Limb (tissue), 2 donors: ENCODE measurements at regions not wholly inside any gene's neighbourhood (a gene's known extent, or its start where the extent isn't known, plus 50 kb on each side); places are given as distances from the start of the nearest gene placed in this dataset.

Experiments used
- DNase-seq, 2 donors: peaks; one replicate each; pipeline ENCODE4 v3.0.0-alpha.2; 2016; ENCODE audit errors: extremely low spot score in 2 of 2

- no peak for DNase-seq
Observed at GRCh38 chr2:240311821-240312220, 123.6 kb upstream of the GPC1 start.

GRCh38 chr2:240319221-240319854 is 116.1 kb upstream of the GPC1 start:
- no peak for DNase-seq

GRCh38 chr2:240319855-240320203 is 115.6 kb upstream of the GPC1 start:
- no peak for DNase-seq

DNA sequence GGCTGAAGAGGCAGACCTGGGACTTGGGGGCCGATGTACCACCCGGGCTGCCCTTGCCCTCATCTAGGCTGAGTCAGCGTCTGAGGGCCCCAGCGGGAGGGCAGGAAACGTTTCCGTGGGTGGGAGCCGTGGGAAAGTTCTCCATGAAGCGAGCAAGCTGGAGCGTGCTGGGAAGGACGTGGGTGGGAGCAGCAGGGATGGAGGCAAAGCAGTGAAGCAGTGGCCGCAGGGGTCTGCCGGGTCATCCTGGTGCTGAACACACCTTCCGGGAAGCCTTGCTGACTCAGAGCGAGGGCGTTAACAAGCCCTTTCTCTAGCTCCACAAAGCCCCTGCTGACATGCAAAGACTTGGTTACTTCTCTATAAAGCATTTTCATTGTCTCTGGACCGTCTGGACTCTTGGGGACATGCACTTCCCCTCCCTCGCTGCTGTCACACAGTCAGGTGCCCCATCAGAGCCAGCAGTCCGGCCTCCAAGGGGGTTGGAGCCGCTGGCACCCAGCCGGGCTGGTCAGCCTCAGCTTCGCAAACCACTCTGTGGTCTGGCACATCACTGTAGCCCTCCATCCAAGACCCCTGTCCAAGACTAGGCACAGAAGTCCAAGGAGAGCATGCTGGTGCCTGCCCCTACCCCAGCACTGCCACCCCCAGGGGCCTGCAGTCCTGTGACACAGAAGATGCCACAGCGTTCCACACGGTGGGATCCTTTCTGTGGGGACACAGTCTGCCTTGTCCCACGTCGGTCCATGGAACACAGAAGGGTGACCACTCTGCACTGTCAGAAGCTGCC is 115.1 kb upstream of the GPC1 start:
- no peak for DNase-seq

- DNase-seq: no peak
Observed at GRCh38 chr2:240322231-240322955, 113.1 kb upstream of the GPC1 start.

DNA sequence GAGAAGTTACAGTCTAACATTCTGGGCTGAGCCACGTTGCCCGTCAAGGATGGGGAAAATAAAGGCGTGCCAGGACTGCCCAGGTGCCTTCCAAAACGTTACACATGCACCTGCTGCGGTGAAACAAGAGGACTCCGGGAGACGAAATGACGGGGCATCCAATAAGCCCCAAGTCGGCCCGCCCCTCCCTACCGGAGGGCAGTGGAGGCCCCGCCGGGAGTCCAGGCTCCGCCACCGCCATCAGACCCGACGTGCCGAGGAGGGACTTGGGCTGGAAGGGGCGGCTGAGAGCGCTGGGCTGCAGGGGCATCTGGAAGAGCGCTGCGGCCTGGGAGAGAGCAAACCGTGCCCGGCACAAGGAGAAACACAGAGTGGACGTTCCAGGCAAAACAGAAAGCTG is 112.5 kb upstream of the GPC1 start:
- no peak for DNase-seq

GRCh38 chr2:240323601-240324291 is 111.7 kb upstream of the GPC1 start:
- DNase-seq: no peak

- DNase-seq: no peak
Observed at GRCh38 chr2:240324312-240325015, 111.0 kb upstream of the GPC1 start.

GRCh38 chr2:240325016-240326007 is 110.2 kb upstream of the GPC1 start:
- no peak for DNase-seq

DNA sequence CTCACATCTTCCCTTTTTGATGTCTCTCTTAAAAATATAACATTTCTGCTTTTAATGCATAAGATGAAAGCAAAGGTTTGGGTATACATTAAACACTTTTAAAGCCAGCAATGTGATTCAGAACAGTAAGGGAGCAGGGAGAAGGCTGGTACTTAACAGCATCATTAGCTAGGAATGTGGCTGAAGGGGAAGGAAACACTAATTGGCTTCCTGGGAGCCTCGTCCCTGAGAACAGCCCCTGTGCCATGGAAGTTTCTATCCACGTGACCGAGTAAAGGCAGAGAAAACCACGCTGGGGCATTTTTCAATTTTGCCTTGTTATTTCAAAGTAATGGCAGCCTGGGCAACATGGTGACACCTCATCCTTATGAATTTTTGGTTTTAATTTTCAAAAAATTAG is 109.2 kb upstream of the GPC1 start:
- DNase-seq: no peak

- DNase-seq: no peak
Observed at GRCh38 chr2:240326886-240327285, 108.6 kb upstream of the GPC1 start.

- no peak for DNase-seq
Observed at GRCh38 chr2:240327566-240327965, 107.9 kb upstream of the GPC1 start.

DNA sequence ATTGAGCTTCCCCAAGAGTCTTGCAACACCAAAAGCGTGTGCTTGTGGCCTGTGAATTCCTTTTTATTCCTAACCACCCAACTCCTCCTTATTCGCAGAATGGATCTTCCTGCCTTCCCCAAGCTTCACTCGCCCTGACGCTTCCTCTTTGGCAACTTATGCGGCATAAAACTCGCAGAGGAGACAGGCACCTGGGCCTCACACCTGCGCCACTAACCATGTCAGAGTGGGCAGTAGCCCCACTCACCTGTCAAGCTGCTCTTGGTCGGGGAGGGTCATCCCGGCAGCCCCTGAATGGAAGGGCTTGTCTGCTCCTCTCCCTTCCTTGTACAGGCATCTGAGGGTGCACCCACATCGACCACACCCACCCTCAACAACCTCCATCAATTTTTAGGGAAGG is 106.9 kb upstream of the GPC1 start:
- DNase-seq: no peak

- no peak for DNase-seq
Observed at GRCh38 chr2:240329116-240329665, 106.3 kb upstream of the GPC1 start.

DNA sequence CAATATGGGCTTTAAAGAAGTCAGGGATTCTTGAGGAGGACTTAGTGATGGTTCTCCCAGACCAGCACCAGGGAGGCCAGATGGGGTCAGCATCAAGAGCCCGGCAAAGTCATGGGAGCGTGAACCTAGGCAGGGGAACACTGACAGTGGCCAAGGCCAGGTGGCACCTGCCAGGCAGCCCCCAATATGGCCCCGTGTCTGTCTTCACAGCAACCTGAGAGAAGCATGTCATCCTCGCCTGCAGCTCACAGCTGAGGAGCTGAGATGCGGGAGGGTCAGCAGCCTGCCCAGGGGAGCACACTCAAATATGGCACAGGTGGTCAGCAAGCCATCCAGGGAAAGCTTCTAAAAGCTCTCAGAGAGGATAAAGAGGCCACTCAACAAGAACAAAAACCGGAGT is 105.7 kb upstream of the GPC1 start:
- no peak for DNase-seq

DNA sequence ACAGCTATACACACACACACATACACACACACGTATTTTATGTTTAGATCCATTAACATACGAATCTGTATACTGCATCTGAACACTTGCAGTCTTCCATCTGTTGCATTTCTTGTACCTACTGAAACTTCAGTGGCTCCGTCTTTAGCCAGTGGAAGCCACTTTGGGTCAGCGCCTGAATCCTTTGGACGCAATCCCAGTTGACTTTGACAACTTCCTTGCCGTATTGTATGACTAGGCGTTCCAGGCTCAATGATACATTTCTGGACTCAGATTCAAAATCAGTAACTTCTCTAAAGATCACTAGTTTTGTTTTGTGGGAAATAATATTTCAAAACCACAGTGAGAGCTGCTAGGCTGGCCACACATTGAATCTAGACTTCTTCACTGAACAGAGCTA is 101.5 kb upstream of the GPC1 start:
- DNase-seq: no peak

DNA sequence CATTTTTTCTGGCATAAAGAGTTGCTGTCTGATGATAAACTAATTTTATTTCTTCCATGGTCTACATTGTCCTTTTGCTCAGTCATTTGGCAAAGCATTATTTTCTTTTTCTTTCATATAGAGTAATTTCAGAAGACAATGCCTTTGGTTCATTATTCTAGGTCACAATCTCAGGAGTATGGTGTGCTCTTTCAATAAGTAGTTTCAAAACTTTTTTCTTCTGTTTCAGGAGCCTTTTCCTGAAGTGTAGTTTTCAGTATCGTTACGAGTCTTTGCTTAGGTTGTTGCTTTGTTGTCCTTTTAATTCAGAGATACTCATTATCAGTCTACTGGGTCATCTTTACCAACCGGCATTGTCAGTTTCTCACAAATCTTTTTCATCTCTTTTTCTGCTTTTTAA is 100.4 kb upstream of the GPC1 start:
- DNase-seq: no peak

DNA sequence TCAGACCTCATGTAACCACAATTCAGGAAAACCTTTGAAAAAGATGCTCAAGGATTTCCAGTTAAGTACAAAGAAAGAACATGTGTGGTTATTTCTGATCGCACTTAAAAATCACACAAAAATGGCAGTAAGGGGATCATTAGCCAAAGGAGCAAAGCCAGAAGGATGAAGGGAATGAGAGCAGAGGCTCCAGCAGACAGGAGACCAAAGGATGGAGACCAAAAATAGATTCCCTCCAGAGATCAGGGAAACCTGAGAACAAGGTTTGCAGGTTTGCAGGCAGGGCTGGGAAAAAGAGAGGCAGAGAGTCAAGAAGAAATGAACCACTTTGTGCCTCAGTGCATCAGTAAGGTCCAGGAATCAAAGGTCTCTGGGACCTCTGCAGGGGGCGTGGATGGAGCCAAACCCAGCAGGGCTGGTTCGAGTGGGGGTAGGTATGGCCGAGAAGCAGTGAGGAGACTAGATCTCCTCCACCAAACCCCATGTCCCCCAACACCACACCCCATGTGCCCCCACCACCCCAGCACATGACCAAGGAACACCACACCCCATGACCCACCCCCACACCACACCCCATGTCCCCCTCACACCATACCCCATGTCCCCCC is 98.5 kb upstream of the GPC1 start:
- DNase-seq: no peak

GRCh38 chr2:240338274-240338673 is 97.2 kb upstream of the GPC1 start:
- DNase-seq: no peak
